Kasumi-1 (cell line): ENCODE measurements at regions not wholly inside any gene's neighbourhood (a gene's known extent, or its start where the extent isn't known, plus 50 kb on each side); places are given as distances from the start of the nearest gene placed in this dataset.

ENCODE experiments used
- DNase-seq, 2 experiments: peaks; one replicate each; lab custom pipeline; 2025; lab: John Stamatoyannopoulos, UW

DNA sequence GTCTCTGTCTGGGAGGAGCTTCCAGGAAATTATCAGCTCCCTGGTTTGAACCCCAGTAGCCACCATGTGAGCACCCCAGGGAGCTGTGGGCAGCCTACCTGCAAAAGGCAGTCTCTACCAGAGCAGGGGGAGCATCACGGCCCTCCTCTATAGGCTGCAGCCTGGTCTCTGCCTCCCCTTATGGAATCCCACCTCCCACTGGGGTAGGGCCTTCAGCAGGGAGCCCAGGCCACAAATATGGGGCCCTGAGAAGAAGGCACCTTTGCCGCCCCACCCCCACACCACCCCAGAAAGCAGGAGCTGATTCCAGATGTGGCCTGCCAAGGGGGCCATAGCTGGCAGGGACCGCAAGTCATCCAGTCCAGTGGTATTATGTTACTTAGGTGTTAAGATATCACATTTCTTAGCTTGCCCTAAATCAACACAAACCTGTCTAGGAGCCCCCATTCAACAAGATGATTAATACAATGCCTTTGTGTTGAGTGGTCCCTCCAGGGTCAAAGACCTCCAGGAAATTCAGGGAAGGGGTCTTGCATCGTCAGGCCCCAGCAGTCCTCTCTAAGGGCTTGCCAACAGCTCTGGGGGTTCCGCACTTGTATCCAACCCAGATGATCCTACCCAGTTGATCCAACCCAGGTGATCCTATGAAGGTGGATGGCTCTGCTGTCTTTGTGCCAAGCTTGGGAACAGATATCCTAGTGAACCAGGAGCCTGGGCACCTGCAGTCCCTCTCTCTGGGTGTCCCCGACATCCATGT lies 114.9 kb downstream of the OAT start:
- DNase-seq, result no peak

DNA sequence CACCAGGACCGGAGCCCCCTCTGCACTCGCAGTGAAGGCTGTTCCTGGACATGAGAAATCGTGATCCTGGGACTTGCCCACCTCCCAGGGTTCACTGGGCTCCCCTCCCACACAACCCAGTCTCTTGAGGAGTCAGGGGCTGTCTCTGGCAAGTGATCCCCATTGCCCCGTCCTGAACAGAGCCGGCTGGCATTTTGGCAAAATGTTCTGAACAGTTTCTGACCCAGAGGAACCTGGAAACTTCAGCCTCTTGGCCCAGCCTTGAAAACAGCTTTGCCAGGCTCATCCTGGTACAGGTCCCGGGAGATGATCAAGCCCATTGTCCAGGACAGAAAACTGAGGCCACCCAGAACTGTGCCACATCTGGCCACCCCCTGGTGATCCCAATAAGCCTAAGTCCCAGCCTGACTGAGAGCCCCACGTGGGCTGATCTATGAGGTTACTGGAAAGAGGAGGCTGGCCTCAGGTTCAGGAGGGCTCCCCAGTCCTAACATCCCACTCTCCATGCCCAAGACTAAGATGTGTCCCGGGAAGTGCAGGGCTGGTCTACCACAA lies 115.7 kb downstream of the OAT start:
- no peak for DNase-seq

DNA sequence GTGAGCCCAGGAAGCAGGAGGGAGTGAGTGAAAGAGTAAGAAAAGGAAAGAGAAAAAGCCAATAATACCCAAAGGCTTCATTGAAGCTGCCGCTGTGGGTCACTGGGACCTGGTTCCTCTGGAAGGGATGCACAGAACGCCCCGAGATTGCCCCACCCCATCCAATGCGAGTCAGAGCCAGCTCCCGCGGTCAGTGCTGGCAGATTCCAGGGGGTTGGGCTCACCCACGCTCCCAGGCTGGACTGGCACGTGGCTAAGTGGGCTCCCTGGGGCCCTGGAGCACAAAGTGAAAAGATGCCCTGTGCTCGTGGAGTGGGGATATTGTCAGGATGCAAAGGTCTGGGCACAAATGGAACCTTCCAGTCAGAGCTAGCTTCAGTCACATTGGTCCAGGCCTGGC lies 117.0 kb downstream of the OAT start:
- no peak for DNase-seq

DNA sequence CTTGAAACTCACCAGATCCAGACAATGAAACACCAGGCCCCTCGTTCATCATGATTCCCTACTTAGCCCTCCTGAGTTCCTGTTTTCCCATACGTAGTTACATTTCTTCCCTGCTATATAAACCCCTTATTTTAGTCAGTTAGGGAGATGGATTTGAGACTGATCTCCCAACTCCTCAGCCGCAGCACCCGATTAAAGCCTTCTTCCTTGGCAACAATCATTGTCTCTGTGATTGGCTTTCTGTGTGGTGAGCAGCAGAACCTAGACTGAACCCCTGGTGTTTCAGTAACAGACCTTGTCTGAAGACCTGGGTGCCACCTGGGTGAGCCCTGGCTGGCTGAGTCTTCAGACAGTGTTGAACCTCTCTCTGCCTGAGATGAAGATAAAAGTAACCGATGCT lies 118.0 kb downstream of the OAT start:
- no peak for DNase-seq

DNA sequence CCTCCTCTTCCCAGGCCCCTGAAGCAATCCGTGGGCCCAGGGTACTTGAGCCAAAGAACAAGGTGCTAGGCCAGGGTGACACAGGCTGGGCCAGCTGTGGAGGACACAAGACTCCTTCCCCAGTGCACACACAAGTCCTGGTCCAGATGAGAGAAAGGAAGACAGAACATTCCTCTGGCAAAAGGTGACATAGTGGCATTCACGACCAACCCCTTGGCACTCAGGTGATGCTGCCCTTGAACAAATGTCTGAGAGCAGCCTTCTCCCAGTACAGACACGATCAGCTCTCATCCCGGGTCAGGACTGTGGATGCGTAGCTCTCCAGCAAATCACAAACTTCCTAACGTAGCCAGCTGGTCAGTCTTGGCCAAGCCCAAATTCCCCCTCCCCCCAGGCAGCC lies 118.5 kb downstream of the OAT start:
- no peak for DNase-seq

DNA sequence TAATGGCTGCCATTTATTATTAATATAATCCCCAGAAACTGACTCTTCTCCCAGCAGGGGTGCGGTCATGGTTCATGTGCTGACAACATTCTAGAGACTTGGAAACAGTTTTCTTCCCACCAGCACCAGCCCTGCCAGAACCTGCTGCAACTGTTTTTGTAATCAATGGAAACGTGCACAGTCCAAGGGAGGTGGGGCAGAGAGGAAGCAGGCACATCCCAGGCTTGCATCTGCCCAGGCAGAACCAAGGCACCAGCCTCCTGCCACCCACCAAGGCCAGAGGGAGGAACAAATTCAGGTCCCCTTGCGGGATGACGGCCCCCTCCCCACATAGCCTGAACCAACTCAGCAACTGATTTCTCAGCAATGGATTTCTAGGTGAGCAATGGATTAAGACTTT lies 119.0 kb downstream of the OAT start:
- DNase-seq, result no peak

DNA sequence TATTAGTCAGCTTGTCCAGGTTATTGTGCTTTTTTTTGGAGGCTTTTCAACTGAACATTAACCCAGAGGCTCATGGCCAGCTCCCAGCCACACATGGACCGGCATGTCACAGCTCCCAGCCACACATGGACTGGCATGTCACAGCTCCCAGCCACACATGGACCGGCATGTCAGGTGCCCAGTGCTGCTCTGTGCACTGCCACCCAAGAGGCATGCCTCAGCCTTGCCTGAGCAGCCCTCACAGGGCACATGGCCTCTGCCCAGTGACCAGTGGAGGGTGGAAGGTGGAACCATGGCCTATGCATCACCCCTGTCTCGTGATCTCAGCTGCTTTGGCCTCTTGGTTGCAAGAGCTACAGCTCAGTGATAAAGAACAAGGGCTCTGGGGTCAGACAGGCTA lies 119.8 kb downstream of the OAT start:
- DNase-seq, result no peak

DNA sequence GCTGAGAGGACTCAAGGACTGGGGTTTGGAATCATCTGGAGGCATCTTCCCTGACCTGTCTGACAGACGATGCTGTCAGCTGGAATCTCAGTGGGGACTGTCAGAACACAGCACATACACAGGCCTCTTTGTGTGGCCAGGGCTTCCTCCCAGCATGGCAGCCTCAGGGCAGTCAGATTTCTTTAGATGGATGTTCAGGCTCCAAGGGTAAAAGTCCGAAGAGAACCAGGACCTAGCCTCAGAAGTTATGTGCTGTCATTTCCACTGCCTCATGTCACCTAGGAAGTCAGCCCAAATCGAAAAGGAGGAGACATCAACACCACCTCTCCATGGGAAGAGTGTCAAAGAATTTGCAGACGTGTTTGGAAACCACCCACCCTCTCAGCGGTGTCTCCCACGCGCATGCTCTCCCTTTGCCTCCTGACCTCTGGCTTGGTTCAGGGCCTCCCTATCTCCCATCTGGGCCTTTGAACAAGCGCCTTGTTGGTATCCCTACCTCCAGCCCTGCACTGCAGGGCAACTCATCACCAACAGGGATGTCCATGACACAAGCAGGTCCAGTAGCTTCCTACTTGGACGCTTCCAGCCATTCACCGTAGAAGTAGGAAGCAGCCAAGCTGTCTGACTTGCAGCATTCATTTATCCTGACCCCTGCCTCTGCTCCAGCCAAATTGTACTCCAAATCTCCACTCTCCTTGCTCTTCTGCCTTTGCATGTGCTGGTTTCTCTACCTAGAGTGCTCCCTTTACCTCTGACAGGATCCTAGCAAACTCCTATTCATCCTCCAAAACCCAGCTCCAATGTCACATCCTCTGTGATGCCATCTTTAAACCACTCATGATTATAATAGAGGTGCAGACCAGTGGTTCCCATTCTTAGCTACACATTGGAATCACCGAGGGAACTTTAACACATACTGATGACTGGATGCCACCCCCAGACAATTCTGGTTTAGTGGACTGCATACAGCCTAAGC lies 121.6 kb downstream of the OAT start:
- no peak for DNase-seq

DNA sequence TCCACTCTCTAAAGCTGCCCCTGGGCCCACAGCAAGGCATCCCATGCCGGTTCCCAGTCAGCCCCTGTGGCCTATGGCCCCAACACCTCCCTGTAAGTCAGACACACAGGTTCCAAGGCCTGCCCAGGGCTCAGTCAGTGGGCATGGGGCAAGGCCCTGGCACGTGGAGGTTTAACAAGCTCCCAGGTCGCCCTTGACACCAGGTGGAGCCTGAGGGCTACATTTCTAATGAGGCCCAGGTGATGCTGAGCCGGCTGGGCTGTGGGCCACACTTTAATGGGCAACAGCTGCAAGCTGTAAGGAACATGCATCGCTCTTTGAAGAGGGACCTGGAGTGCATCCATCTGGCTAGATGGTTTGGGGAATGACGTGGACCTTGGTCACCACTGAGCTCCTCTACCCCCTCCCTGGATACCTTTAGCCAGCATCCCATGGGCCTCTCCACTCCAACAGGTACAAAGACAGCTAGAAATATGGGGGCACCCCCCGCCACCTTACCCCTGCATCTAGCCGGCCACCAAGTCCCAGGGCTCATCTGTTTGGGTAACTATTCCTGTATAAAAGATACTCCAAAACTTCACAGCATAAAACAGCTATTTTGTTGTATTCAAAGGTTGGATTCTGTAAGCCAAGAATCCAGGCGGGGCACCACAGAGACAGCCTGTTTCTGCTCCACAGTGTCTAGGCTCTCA lies 122.5 kb downstream of the OAT start:
- DNase-seq, result no peak

DNA sequence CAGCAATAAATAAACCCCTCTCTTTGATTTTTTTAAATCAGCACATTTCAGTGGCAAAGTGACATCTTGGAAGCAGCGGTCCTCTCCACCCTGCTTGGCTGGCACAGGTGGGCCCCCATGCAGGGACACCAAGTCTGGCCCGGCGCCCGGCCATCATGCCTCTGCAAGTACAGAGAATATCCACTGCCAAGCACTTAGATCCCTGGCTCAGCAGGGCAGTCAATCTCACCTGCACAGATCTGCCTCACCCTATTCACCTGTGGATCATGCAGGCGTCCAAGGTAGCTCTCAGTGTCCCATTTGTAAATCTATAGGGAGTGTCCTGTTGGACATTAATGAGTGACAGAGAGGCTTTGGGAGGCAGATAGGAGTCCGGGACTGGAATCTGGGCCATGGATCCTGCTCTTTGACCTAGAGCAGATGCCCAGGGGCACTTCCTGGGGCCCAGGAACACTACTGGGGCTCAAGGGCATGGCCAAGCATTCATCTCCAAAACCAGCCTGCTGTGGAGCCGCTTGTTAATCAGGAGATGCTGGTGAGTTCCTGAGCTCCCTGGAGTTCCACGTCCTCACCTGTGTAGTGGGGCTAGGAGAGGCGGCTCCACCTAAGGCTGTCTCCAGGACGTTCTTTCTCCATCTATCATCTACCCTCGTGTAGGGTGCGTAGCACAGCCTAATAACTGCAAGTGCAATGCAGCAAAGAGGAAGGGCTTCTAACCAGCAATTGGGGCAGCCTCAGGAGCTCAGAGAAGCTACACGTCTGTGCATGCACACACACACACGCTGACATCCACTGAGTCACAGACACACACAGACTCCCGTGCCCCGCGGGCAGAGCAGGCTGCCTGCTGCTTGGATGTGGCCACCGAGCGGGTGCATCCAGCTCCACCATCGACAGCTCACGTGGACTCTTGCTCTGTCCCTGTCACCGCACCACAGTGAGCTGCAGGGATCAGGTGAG lies 123.6 kb downstream of the OAT start:
- DNase-seq, result no peak

DNA sequence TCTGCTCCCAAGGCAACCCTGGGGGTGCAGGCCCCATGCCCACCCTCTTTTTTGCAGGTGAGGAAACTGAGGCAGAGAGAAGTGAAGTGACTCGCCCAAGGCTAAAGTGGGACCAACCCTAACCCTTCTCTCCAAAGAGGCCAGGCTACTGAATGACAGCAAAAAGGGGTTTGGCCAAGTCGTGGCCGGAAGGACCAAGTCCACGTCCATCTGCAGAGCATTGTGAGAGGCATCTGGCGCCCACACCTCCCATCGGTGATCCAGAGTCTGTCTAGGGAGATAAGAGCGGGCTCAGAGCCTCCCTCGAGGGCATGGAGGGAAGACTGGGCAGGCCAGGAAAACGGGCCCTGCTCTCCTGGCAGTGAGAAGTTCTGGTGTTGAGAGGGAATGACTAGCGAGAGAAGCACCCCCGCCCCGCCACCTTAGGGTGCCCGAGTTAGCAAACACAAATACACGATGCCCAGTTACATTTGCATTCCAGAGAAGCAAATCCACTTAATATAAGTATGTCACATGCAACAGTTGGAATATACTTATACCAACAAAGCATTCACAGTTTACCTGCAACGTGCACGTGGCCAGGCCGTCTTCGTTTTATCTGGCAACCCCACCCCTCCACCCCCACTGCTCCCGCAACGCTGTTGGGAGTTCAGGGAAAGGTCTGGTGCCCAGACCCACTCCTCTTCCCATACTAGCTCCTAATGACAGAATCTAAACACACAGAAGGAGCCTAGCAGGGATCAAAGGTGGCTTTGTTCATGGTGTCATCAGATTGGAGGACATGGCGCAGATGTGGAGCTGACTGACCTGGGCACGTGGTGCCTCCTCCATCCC lies 124.9 kb downstream of the OAT start:
- no peak for DNase-seq

DNA sequence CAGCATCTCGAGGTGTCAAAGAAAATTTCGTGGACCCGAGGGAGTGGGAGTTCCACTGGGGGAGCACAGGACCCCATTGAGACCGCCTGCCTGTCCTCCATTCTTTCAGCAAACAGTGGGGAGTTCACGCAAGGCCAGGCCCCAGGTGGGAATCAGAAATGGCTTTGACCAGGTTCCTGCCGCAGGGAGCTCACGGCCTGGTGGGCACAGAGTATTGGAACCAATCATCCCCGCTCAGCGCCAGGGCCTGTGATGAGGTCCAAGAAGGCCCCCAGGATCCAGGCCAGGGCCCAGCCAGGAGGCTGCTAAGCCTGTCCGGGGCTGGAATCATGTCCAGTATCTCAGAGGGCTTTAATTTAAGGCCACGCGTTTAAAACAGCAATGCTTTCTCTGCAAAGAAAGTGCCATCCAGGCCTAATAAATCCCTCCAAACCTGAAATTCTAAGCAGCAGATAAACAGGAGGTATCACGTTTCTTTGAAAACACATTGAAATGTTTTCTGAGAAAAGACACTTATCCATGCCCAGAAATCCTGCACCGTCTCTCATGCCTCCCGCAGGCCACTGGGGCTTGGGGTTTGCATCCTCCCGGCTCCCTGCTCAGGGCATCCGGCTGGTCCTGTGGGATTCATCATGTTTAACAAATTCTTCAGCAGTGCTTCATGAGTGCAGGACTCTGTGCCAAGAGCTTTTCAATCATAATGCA lies 125.7 kb downstream of the OAT start:
- DNase-seq, result no peak

DNA sequence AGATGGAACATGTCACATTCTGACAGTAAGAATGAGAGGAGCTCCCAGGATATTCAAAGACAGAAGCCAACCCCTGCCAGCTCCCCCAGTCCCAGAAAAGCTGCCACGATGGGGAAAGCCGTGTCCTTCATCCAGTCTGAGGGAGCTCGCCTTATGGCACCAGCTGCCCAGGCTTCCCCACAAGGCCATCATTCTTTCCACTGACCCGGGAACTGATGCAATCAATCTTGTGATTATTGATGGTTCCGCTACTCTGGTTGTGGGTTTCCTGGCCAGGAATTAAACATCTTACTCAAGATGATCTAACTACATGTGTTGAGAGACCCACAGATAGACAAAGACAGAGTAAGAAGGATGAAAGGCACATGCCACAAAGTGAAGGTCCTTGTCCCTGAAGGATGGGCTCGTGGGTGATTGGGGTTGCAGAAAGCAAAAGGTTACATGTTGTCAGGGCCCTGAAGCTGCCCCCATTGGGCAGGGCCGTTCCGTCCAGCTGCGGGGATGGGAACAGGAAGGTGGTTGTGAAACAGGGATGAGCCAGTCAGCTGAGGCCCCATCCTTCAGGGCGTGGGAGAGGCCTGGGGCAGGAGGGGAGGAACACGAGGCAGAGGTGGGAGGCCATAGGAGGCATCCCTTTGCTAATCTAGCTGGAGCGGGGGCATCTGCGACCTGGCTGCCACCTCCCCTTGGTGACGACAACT lies 127.6 kb downstream of the OAT start:
- DNase-seq, result no peak

DNA sequence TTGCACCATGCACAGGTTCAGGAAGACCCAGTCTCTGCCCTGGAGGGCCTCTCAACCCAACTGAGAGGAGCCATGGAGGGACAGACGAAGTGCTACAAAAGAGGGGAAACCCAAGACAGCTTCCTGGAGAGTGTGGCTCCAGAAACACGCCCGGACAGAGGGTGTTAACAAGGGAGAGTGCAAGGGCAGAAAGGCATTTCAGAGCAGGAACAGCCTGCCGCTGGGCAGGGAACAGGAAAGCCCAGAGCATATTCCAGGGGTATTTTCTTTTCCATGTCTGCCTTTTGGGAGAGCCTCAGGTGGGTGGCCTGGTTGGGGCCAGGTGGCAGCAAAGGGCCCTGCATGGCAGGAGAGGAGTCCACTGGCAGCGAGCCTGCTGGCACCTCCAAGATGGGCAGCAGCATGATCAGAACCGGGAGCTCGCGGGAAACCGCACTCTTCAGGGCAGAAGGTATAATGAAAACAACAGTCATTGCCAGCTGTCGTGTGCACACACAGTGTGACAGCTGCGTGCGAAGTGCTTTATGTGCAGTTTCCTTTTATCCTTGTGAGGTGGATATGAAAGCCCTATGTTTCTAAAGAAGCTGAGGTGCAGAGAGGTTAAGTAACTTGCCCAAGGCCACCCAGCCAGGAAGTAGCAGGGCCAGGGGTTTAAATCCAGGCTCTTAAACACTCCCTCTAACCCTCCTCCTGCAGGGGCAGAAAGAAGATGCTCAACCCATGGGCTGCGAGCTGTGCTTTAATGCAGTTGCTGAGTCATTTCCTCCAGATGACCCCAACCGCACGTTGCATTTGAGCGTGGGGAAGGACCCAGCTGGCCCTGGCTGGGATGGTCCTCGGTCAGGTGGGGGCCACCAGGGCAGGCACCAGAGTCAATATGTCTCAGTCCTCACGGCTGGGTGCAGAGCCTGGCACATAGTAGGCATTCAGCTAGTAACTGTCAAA lies 128.6 kb downstream of the OAT start:
- peak in 1 of 2 experiments; percentile 12 for DNase-seq

DNA sequence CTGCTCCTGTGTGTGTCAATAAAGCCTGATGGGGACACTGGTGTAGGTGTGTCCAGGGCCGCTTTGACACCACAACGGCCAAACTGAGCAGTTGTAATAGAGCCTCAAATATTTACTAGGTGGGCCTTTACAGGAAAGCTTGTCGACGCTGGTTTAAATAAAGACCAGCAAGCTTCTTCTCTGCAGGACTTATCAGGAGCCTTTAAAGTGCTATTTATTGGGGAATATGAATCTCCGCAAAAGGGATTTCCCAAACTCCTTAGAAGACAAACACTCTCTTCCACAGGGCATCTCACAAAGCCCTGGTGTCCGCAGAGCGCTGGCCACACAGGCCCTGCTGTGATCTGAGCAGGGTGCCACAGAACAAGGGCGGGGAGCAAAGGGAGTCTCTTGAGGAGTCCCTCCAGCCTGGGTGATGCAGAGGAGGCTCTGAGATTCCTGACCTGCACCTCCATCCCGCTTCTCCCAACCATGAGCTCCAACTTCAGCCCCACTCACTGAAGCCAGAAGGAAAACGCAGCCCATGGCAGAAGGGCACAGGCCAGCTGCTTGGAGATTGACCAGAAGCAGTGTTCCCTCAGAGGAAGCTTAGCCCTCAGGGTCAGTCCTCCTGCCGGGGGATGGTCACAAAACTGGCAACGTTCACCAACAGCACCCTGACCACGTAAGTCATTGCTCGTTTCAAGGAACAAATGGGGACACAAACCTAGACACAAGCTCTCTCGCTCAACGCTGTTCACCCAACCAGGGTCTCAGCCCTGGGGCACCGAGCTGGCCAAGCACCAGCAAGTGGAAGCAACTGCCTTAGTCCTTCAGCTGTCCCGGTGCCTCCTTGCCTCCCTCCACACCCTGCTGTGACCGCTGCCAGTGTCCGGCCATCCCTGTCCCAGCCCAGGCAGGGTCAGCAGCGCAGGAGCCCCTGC lies 129.5 kb downstream of the OAT start:
- DNase-seq, result no peak

DNA sequence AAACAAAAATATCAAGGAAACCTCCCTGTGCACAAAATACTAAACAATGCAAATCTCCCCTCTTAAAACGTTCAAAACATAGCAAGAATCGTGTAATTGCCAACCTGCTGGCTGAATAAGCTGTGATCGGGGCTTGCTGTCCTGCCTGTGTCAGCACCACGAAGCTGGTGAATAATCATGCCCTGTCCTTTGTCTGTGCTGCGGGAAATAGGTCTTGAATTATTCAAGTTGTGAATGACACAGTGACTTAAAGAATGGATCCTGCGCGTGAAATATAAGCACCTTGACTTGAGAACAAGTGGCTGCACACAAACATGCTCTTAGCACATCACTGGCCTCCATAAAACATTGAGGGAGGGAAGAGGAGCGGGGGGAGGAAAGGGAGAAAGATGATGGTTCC lies 130.2 kb downstream of the OAT start:
- no peak for DNase-seq

DNA sequence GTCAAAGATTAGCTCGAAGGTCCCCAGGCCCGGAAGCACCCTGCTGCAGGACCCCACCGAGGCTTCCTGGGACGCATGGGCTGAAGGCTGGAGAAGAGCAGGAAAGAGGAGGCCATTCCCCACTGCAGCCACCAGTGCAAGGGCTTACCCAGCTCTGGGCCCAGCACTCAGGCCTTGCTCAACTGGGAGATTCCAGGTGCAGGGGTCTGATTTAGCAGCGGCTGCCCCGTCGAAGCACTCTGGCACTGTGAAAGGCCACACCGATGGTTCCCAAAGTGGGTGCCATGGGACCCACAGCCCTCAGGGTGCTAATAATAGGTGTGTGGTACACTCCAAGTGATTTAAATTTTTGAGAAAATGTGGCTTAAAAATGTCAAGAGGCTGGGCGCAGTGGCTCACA lies 130.9 kb downstream of the OAT start:
- DNase-seq, result no peak
